ENCODE measurements at regions not wholly inside any gene's neighbourhood (a gene's known extent, or its start where the extent isn't known, plus 50 kb on each side); places are given as distances from the start of the nearest gene placed in this dataset.

GRCh38 chr2:42890791-42891355 is 98.5 kb upstream of the HAAO start:
- no peak for TF ChIP-seq TAF1 (IDR thresholded peaks at IDR 0.05; ENCODE audit: borderline replicate concordance, insufficient read depth, low read length)
- TF ChIP-seq POLR2AphosphoS5 (IDR thresholded peaks at IDR 0.05; ENCODE audit: low read depth, low read length), result no peak
- TF ChIP-seq FOXP2 (optimal IDR thresholded peaks at IDR 0.05; ENCODE audit: borderline replicate concordance, extremely low read depth, extremely low read length, insufficient read depth), result no peak

Data from PFSK-1 (cell line).